Heart right ventricle (tissue), 16 donors: ENCODE measurements at regions not wholly inside any gene's neighbourhood (a gene's known extent, or its start where the extent isn't known, plus 50 kb on each side); places are given as distances from the start of the nearest gene placed in this dataset.

Experiments
- ATAC-seq, 8 donors: fragments of 200-7000 bp; cut with Tn5 transposase; one replicate each; pipeline ENCODE4 v1.9.1; 2020; ENCODE audit warnings: mild to moderate bottlenecking in 8 of 8, moderate library complexity in 8 of 8, moderate number of reproducible peaks in 1 of 8
- DNase-seq, 2 donors: peaks; one replicate each; pipeline ENCODE4 v3.0.0-alpha.2; 2020
- H3K27ac ChIP-seq, 10 donors: fragments of 200-600 bp; sonication (generic) in 2 of 10; one replicate each; pipeline versions ENCODE4 v1.5.0 to v1.8.0; 2020 to 2022; ENCODE audit warnings: mild to moderate bottlenecking in 3 of 10
- H3K27me3 ChIP-seq, 7 donors: fragments of 200-600 bp; one replicate each; pipeline ENCODE4 v1.8.0; 2021 to 2022; ENCODE audit warnings: mild to moderate bottlenecking in 2 of 7
- H3K36me3 ChIP-seq, 9 donors: fragments of 200-600 bp; sonication (generic) in 1 of 9; one replicate each; pipeline versions ENCODE4 v1.5.0 to v1.8.0; 2020 to 2022; ENCODE audit warnings: mild to moderate bottlenecking in 2 of 9
- H3K4me1 ChIP-seq, 9 donors: fragments of 200-600 bp; sonication (generic) in 1 of 9; one replicate each; pipeline versions ENCODE4 v1.5.0 to v1.8.0; 2020 to 2022; ENCODE audit warnings: mild to moderate bottlenecking in 4 of 9
- H3K4me3 ChIP-seq, 10 donors: fragments of 200-600 bp; sonication (generic) in 2 of 10; one replicate each; pipeline versions ENCODE4 v1.5.0 to v1.8.0; 2020 to 2022; ENCODE audit warnings: mild to moderate bottlenecking in 7 of 10, moderate library complexity in 2 of 10
- H3K9me3 ChIP-seq, 11 donors: fragments of 200-600 bp in 10 of 11; sonication (generic) in 2 of 11; one replicate each; pipeline versions ENCODE4 v1.5.0 to v1.8.0; 2013 to 2022; ENCODE audit warnings: mild to moderate bottlenecking in 2 of 11, control low read depth in 1 of 11, moderate library complexity in 1 of 11
- CTCF ChIP-seq, 9 donors: fragments of 200-600 bp; sonication (generic) in 2 of 9; IDR thresholded peaks; one replicate each; pipeline versions ENCODE4 v1.5.0 to v1.8.0; 2021 to 2022; ENCODE audit warnings: antibody characterized with exemption in 9 of 9, mild to moderate bottlenecking in 5 of 9, moderate library complexity in 1 of 9
- WGBS, 2 donors: extraction: QIAGEN DNeasy Blood & Tissue Kit; methylation state at CpG; one replicate each; pipeline ENCODE4 v1.1.7; 2013; ENCODE audit warnings: inconsistent platforms in 1 of 2; 5-methylcytosine and 5-hydroxymethylcytosine counted together
- intact Hi-C, 10 donors: fragments of 100-400 bp; cut with DNase I; formaldehyde crosslinking; loops; one replicate each; pipeline versions ENCODE4 v1.11.1 to v1.14.2; 2022
- donor health status: Arrhythmogenic right ventricular cardiomyopathy.
- donor health status: ischemic (EF 13 %, LVEDD 7.1; RV severe dilation, severe dysfunction).
- donor health status: healthy with polysubstance abuse.
- donor health status: DM: no; HTN: yes; CAD: no.
- donor health status: DM: no; HTN: no; CAD: no.
- donor health status: ischemic (EF 25% LVEDD 6.9; RV normal size, moderate dysfunction).
- donor health status: ischemic (EF 25% LVEDD 5.7; RV mildly dilated, moderate dysfunction).
- donor health status: healthy.
- donor health status: DM: yes; HTN: yes; CAD: no.
- donor health status: Ischemic cardiomyopathy.
- donor health status: ischemic (EF 35%, LVEDD 5.7; RV mildly dilated, moderate dysfunction).
- donor health status: nonischemic (EF 11% LVEDD 7.7; RV severe dilation, severe dysfunction).
- donor health status: DM: yes; HTN: yes; CAD: no.
- donor health status: PGD.
- donor health status: ischemic (EF 29% LVEDD 5.4; RV normal size, mild dysfunction).
- donor health status: nonischemic (EF 23%, LVEDD 6.1; RV moderate dilation, normal function).

GRCh38 chr1:101290922-101291561 lies 54.2 kb downstream of the S1PR1 start:
- intact Hi-C loops, result loop anchor here in 1 of 10 donors (5.0 kb wide), 1 partner anchor 369 kb away; no protein-coding TSS in a partner anchor
- Histone ChIP-seq H3K4me1 (peaks cover 0 to 43% (median 4%) of the 10 kb centered on the region in 9 donors), H3K27ac (peak overlapping the region in 1 of 10 donors; percentile 72), H3K4me3 (no peak overlapping the region), H3K9me3 (no peaks in the 10 kb centered on the region), H3K36me3 (no peaks in the 10 kb centered on the region), H3K27me3 (peaks cover 0 to 5% (median 0%) of the 10 kb centered on the region in 7 donors)
- 68 to 72% methylated on average over 3 of the region's 3 CpGs for WGBS, 2 donors
- ATAC-seq (peak in 1 of 8 donors; percentile 24), DNase-seq (no peak)
- no peak for TF ChIP-seq CTCF (IDR thresholded peaks at IDR 0.05)

GRCh38 chr1:101291562-101292380 lies 55.0 kb downstream of the S1PR1 start:
- Histone ChIP-seq H3K4me3 (no peak overlapping the region), H3K4me1 (peaks cover 0 to 43% (median 4%) of the 10 kb centered on the region in 9 donors), H3K27me3 (peaks cover 0 to 5% (median 0%) of the 10 kb centered on the region in 7 donors), H3K36me3 (no peaks in the 10 kb centered on the region), H3K27ac (peak overlapping the region in 1 of 10 donors; percentile 72), H3K9me3 (no peaks in the 10 kb centered on the region)
- WGBS, 2 donors, result 51 to 57% methylated on average over 4 of the region's 4 CpGs
- peak in 5 of 8 donors; percentile 27 to 54 (median 48) for ATAC-seq
- intact Hi-C loops, result loop anchor here in 1 of 10 donors (5.0 kb wide), 1 partner anchor 369 kb away; no protein-coding TSS in a partner anchor
- no peak for DNase-seq
- no peak for TF ChIP-seq CTCF (IDR thresholded peaks at IDR 0.05)

GRCh38 chr1:101293461-101294051 lies 56.7 kb downstream of the S1PR1 start:
- H3K9me3 ChIP-seq, result no peaks in the 10 kb centered on the region
- intact Hi-C loops, result loop anchor here in 1 of 10 donors (5.0 kb wide), 1 partner anchor 371 kb away; no protein-coding TSS in a partner anchor
- 84 to 89% methylated on average over 4 of the region's 4 CpGs for WGBS, 2 donors
- no peak overlapping the region for H3K4me3 ChIP-seq
- peaks cover 0 to 37% (median 0%) of the 10 kb centered on the region in 9 donors for H3K4me1 ChIP-seq
- DNase-seq (no peak), ATAC-seq (no peak)
- no peaks in the 10 kb centered on the region for H3K36me3 ChIP-seq
- H3K27me3 ChIP-seq, result peaks cover 0 to 8% (median 0%) of the 10 kb centered on the region in 7 donors
- no peak overlapping the region for H3K27ac ChIP-seq
- TF ChIP-seq CTCF (IDR thresholded peaks at IDR 0.05), result no peak

- no peak for TF ChIP-seq CTCF (IDR thresholded peaks at IDR 0.05)
- no peak overlapping the region for H3K27ac ChIP-seq
- H3K9me3 ChIP-seq, result no peaks in the 10 kb centered on the region
- intact Hi-C loops, result no loop called here
- H3K4me3 ChIP-seq, result no peak overlapping the region
- ATAC-seq (no peak), DNase-seq (no peak)
- no peaks in the 10 kb centered on the region for H3K36me3 ChIP-seq
- H3K4me1 ChIP-seq, result peaks cover 0 to 39% (median 0%) of the 10 kb centered on the region in 9 donors
- 77 to 88% methylated on average over 4 of the region's 4 CpGs for WGBS, 2 donors
- H3K27me3 ChIP-seq, result peaks cover 0 to 8% (median 0%) of the 10 kb centered on the region in 7 donors
These were observed 58.4 kb downstream of the S1PR1 start for GRCh38 chr1:101295209-101295608.
